H7 (cell line): ENCODE measurements at regions not wholly inside any gene's neighbourhood (a gene's known extent, or its start where the extent isn't known, plus 50 kb on each side); places are given as distances from the start of the nearest gene placed in this dataset.
"Not testable (repeated sequence)": the region's sequence is repeated elsewhere in the genome, so short reads cannot be mapped to it uniquely, and the experiment has no call there.

Source experiments
- DNase-seq: peaks from one replicate; pipeline ENCODE4 v3.0.0; 2012
- H3K27me3 ChIP-seq: 2 replicates; pipeline ENCODE4 v1.6.0; 2011; ENCODE audit warnings: mild to moderate bottlenecking, low read length; ENCODE audit not compliant: control insufficient read depth, insufficient read depth
- H3K36me3 ChIP-seq: replicated peaks from 2 replicates; pipeline ENCODE4 v1.5.1; 2011; ENCODE audit warnings: low read length; ENCODE audit not compliant: control insufficient read depth, insufficient read depth
- H3K4me3 ChIP-seq: 2 replicates; pipeline ENCODE4 v1.5.1; 2011; ENCODE audit warnings: low read depth, mild to moderate bottlenecking, control low read depth, low read length, moderate library complexity; ENCODE audit not compliant: insufficient read depth

DNA sequence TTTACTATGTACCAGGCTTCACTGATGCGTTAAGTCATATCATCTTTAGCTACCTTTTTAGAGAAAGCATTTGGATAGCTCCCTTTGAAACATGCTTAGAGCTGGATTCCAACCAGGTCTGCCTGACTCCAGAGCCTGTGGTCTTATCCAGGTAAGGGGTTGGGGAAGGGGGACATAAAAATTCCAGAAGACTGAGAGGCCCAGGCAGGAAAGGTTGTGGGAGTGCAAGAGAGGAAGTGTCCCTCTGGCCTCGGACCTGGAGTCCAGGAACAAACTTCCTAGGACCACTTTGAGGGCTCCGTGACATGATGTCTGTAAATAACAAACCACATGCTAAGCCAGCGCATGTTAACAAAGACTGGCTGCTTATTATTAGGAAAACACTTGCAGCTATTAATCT is 163.0 kb upstream of the KCNG1 start:
- DNase-seq = no peak
- H3K36me3 ChIP-seq = no peaks in the 10 kb centered on the region
- no peak overlapping the region for H3K4me3 ChIP-seq
- no peaks in the 10 kb centered on the region for H3K27me3 ChIP-seq

DNA sequence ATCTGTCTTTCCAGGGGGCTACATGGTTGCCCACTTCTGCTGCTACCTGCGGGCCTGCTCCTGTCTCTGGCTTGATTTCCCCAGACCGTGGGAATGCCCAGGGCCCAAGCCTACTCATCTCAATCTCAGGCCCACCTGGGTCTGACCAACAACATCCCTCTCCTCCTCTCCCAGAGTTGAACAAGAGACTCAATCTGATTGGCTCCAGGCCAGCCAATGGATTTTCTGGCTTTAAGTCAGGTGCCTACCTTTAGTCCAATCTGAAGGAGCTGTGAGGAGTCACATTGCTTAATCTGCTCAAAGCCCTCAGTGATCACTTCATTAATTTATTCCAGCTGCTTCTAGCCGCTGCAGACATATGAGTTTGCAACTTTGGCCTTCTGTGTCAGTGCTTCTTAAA is 162.4 kb upstream of the KCNG1 start:
- no peaks in the 10 kb centered on the region for H3K36me3 ChIP-seq
- no peak overlapping the region for H3K4me3 ChIP-seq
- DNase-seq = peak; percentile 18
- H3K27me3 ChIP-seq = no peaks in the 10 kb centered on the region

DNA sequence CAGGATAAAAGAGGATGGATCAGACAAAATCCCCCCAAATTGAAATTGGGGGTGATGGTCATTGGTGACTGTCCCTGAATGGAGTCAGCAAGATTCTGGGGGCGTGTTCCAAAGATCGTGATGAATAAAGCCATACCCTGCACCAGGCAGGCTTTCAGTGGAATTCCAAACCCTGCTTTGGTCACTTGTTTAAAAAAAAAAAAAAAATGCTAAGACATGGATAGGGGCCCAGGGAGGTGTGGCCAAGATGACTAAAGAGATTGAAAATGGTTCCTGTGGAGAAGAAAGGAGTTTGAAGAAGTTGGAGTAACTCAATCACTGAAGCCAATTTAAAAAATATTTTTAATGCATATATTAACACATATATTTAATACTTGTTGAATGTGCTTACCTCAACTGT is 161.4 kb upstream of the KCNG1 start:
- no peaks in the 10 kb centered on the region; the same call in 1 of the 2 replicates for H3K27me3 ChIP-seq
- H3K4me3 ChIP-seq = no peak overlapping the region
- H3K36me3 ChIP-seq = no peaks in the 10 kb centered on the region
- DNase-seq = no peak

DNA sequence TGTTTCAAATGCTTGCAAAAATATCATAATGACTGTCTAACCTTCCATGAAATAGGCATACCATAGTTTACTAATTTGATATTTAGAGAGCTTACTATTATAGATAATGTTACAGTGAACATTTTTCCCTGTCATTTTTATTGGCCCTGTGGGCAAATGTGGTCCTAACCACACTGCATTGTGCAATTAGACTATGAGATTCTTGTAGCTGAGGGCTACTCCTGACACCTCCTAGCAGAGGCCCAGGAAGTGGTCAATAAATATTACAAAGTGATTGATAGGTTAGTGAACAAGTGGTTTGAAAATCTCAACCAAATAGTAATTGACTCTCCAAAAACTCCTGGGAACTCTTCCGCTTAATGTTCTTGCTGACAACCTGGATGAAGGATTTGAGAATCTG is 160.5 kb upstream of the KCNG1 start:
- no peak for DNase-seq
- no peaks in the 10 kb centered on the region; the same call in 1 of the 2 replicates for H3K27me3 ChIP-seq
- H3K36me3 ChIP-seq = no peaks in the 10 kb centered on the region
- H3K4me3 ChIP-seq = no peak overlapping the region

DNA sequence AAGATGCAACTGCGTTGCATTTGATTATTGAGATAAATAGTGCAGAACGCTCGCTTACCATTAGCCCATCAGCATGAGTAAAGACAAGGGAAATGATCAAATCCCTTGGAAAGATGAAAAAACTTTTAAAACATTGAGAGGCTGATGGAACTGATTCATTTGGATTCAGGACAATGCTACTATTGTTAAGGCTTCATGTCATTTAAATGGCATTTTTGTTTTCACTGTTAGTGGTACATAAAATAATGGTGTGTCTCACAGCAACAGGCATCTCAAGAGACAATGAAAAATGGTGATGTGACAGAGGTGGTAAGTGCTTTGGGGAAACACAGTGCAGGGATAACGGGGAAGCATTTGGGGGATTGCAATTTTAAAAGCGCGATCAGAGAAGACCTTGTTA is 159.7 kb upstream of the KCNG1 start:
- no peak for DNase-seq
- no peaks in the 10 kb centered on the region; the same call in 1 of the 2 replicates for H3K27me3 ChIP-seq
- no peaks in the 10 kb centered on the region for H3K36me3 ChIP-seq
- no peak overlapping the region for H3K4me3 ChIP-seq

DNA sequence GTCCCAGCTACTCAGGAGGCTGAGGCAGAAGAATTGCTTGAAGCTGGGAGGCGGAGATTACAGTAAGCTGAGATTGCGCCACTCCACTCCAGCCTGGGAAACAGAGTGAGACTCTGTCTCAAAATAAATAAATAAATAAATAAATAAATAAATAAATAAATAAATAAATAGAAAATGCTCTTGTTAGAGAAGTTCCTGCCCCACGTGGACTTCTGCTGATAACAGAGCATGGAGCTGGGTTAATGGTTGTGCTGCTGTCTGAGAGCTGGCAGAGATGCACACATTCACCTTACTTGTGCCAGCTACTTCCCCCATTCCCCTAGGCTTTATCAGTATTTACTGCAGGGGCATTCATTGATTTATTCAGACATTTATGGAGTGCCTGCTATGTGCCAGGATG is 155.2 kb upstream of the KCNG1 start:
- DNase-seq = no peak
- Histone ChIP-seq H3K4me3 (no peak overlapping the region), H3K36me3 (no peaks in the 10 kb centered on the region), H3K27me3 (no peaks in the 10 kb centered on the region; the same call in 1 of the 2 replicates)

DNA sequence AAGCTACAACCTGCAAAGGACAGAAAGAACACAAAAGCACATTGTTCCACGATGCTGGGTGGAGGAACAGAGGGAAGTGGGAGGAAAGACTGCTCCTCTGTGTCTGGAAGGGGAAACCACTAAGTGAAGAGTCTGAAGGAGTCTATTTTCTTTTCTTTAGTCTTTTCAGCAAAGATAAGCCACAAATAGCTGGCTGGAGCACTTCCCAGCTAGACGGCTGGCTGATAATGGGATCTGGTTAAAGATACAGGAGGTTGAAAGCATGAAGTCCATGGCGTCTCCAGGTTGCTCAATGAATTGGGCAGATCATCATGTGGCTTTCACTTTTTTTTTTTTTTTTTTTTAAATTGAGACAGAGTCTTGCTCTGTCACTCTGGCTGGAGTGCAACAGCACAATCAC is 154.0 kb upstream of the KCNG1 start:
- H3K36me3 ChIP-seq = no peaks in the 10 kb centered on the region
- H3K4me3 ChIP-seq = no peak overlapping the region
- no peaks in the 10 kb centered on the region; the same call in 1 of the 2 replicates for H3K27me3 ChIP-seq
- no peak for DNase-seq

DNA sequence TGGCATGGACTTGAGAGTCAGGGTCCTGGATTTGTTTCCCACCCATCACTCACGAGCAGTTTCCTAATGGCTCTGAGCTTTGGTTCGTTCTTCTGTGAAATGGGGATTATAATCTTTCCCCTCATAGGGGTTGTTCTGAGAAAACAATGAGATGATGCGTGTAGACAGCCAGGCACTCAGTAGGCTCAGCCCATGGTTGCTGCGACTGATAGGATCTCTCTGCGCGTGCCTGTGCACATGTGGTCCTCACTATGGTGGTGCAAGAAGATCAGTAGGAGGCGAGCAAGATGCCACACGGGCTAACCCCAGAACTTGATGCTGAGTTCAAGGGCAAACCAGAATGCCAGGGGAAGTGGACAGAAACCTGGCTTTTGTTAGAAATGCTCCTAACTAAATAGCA is 153.5 kb upstream of the KCNG1 start:
- no peak overlapping the region for H3K4me3 ChIP-seq
- no peak for DNase-seq
- H3K27me3 ChIP-seq = no peaks in the 10 kb centered on the region; the same call in 1 of the 2 replicates

DNA sequence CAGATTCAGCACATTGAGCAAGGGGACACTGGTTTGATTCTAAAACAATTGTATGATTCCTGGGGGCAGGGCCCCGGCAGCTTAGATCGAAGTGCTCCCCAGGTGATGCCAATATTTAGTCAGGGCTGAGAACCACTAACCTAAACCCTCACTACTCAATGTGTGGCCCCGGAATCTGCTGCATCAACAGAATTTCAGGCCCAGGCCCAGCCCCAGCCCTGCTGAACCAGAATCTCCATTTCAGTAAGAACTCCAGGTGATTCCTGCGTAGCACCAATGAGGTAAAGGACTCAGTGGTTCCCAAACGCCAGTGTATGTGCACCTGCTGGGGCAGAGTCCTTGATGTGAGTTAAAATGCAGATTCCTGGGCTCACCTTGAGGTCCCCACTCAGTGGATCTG is 152.8 kb upstream of the KCNG1 start:
- DNase-seq = no peak
- Histone ChIP-seq H3K36me3 (no peaks in the 10 kb centered on the region), H3K27me3 (no peaks in the 10 kb centered on the region; the same call in 1 of the 2 replicates), H3K4me3 (no peak overlapping the region)

More for the DNA sequence above, 153.5 kb upstream of the KCNG1 start:
- no peaks in the 10 kb centered on the region for H3K36me3 ChIP-seq

DNA sequence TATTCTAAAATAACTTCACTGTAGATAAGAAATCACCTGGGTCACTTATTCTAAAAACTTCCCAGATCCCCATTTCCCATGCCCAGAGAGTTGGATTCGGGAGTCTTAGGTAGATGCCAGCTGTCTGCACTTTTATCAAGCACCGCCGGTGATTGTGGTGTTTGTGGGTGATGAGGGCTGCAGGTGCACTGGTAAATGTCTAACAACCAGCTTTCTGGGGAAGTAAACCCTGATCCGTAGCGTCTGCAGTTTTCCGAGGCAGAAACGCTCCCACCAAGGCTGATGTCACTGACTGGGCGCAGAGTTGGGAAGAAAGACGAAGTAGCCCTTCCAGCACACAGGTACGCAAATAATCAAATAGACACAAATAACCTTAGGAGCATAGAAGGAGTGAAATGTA is 152.2 kb upstream of the KCNG1 start:
- no peaks in the 10 kb centered on the region for H3K36me3 ChIP-seq
- no peak for DNase-seq

DNA sequence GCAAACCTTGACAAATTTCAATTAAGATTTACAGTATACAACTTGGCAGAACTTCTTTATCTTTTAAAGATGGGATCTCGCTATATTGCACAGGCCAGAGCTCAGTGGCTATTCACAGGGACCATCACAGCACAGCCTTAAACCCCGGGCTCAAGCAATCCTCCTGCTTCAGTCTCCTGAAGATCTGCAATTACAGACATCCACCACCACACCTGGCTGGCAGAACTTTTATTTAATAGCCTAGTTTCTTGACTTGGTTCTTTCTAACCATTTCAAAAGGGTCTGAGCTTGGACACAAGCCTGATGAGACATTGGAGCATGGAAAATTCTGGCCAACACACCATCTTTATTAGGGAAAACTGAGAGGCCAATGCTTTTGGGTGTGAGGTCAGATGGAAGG is 151.6 kb upstream of the KCNG1 start:
- Histone ChIP-seq H3K36me3 (no peaks in the 10 kb centered on the region), H3K27me3 (no peaks in the 10 kb centered on the region), H3K4me3 (no peak overlapping the region)
- DNase-seq = no peak

More for the DNA sequence above, 152.2 kb upstream of the KCNG1 start:
- no peak overlapping the region for H3K4me3 ChIP-seq
- no peaks in the 10 kb centered on the region; the same call in 1 of the 2 replicates for H3K27me3 ChIP-seq

DNA sequence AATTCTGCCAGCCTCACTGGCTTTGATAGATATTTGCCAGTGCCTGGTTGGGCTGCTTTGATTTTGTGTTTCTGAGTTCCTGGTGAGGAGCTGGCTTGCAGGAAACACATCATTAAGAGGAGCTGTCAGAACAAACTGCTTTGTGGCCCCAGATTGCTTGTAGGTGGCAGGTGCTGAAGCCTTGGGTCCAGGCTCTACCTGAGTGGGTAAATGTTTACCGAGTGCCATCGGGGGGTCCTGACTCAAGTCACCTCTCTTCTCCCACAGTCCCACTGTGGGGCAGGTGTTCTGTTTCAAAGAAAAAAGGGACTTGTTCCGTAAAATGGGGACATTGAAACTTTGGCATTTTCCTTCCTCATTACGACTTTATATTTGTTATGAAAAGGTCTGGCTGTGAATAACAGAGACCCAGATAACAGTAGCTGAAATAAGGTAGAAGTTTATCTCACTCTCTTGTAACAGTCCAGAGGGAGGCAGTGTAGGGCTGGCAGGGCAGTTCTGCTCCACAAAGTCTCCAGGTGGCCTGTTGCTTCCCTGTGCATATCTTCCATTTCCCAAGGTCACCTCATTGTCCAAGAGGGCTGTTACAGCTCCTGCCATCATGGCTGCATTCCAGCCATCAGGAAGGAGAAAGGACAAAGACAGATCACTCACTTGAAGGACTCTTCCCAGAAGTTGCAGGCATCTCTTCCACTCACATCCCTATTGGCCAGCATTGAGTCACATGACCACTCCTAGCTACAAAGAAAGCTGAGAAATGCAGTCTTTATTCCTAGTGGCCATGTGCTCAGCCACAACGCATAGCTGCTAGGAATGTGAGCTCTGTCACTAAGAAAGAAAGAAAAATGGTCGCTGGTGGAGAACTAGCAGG is 149.9 kb upstream of the KCNG1 start:
- no peaks in the 10 kb centered on the region for H3K27me3 ChIP-seq
- peak; percentile 30 for DNase-seq
- H3K36me3 ChIP-seq = no peaks in the 10 kb centered on the region
- H3K4me3 ChIP-seq = no peak overlapping the region

DNA sequence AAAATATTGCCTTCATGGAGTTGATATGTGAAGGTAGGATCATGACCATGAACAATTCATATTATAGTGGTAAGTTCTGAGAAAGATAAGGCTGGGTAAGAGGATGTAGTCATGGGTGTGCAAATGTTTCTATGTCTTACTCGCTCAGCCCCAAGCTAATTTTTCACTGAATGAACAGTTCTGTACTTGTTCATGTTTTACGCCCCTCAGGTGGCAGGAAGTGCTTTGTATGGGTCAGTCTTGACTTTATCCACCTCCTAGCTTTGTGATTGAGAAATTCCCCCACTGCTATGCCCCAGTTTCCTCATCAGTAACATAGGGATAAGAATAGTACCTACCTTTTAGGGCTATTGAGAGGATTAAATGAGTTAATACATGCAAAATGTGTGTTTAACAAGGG is 148.2 kb upstream of the KCNG1 start:
- Histone ChIP-seq H3K27me3 (no peaks in the 10 kb centered on the region), H3K4me3 (no peak overlapping the region), H3K36me3 (no peaks in the 10 kb centered on the region)
- no peak for DNase-seq

DNA sequence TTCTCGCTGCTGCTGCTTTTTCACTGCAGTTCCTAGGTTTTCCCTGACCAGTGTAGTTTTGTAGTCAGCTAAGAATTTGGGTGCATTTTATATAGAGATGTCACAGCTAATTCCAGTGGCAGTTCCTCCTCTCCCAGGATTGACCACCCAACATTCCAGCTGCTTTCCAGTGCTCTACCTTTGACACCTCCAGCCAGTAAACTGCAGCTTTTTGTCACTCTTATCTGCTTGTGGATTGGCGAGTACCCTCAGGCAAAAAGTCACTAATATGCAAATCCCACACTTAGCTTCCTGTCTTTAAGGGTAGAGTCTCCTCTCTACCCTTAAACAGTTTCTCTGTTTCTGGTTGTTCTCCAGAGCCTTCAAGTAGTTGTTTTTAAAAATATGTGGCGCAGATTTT is 146.9 kb upstream of the KCNG1 start:
- Histone ChIP-seq H3K4me3 (no peak overlapping the region), H3K36me3 (no peaks in the 10 kb centered on the region), H3K27me3 (no peaks in the 10 kb centered on the region)
- no peak for DNase-seq

DNA sequence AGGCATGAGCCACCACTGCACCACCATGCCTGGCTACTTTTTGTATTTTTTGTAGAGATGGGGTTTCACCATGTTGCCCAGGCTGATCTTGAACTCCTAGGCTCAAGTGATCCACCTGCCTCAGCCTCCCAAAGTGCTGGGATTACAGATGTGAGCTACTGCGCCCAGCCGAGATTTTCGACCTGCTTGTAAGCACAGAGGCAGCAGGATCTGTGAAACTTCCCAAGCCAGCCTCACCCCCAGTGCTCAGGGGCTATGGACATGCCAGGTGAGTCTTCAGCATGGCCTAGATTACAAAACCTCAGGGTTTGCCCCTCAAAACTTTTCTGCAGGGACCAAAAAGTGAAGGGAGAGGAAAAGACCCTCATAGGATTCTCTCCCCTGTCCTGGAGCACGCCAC is 145.0 kb upstream of the KCNG1 start:
- not testable (repeated sequence) for H3K4me3 ChIP-seq, H3K27me3 ChIP-seq, DNase-seq, H3K36me3 ChIP-seq
